H1 (cell line): ENCODE measurements at regions not wholly inside any gene's neighbourhood (a gene's known extent, or its start where the extent isn't known, plus 50 kb on each side); places are given as distances from the start of the nearest gene placed in this dataset.

Source experiments
- CTCF ChIA-PET: fragments of 300-600 bp; sonication (Branson Sonifier 250); formaldehyde crosslinking; loops from one replicate; lab custom pipeline; 2021; ENCODE audit not compliant: partially characterized antibody; lab: Charles Lee
- POLR2A ChIA-PET: fragments of 300-600 bp; sonication (Branson Sonifier 250); formaldehyde crosslinking; loops from one replicate; lab custom pipeline; 2021; ENCODE audit warnings: inconsistent platforms; ENCODE audit not compliant: partially characterized antibody; lab: Charles Lee
- DNase-seq, 2 experiments: peaks; one replicate each; pipeline versions ENCODE4 v3.0.0 to v3.0.0-alpha.2; 2010 to 2022; ENCODE audit warnings: low spot score in 2 of 2, low read depth in 1 of 2, mixed read lengths in 1 of 2
- FAIRE-seq: peaks from 2 replicates; lab custom pipeline; 2011; peaks lifted over from hg19 to GRCh38; lab: Jason Lieb, UNC
- H2AFZ ChIP-seq: 2 replicates; pipeline ENCODE4 v1.8.1; 2012; ENCODE audit warnings: low read length, inconsistent platforms
- H2AK5ac ChIP-seq: 2 replicates; pipeline ENCODE4 v1.6.1; 2013; ENCODE audit warnings: low read depth, low read length
- H2BK120ac ChIP-seq: replicated peaks from 2 replicates; pipeline ENCODE3; 2013; ENCODE audit warnings: low read depth, low read length, inconsistent platforms
- H2BK12ac ChIP-seq: 2 replicates; pipeline ENCODE4 v1.6.1; 2013; ENCODE audit warnings: low read depth, low read length
- H2BK15ac ChIP-seq: 2 replicates; pipeline ENCODE4 v1.6.1; 2013; ENCODE audit warnings: low read length
- H2BK20ac ChIP-seq: 2 replicates; pipeline ENCODE4 v1.6.1; 2013; ENCODE audit warnings: low read length
- H2BK5ac ChIP-seq: 2 replicates; pipeline ENCODE4 v1.6.1; 2013; ENCODE audit warnings: low read depth, low read length
- H3K14ac ChIP-seq: 2 replicates; pipeline ENCODE4 v1.6.1; 2013; ENCODE audit warnings: inconsistent platforms; ENCODE audit not compliant: insufficient read length
- H3K18ac ChIP-seq: 2 replicates; pipeline ENCODE4 v1.6.1; 2013; ENCODE audit warnings: low read length; ENCODE audit errors: extremely low read depth
- H3K23ac ChIP-seq: 2 replicates; pipeline ENCODE4 v1.6.1; 2013; ENCODE audit warnings: inconsistent platforms; ENCODE audit not compliant: insufficient read length
- H3K23me2 ChIP-seq: 2 replicates; pipeline ENCODE4 v1.6.1; 2013; ENCODE audit warnings: low read depth, low read length
- H3K27ac ChIP-seq: 2 replicates; pipeline ENCODE4 v1.6.1; 2011; ENCODE audit warnings: low read depth, low read length, inconsistent platforms
- H3K27me3 ChIP-seq, 4 experiments: replicated peaks in 1 of 4; 1 replicate in 1 of 4; 2 replicates in 3 of 4; pipeline versions ENCODE4 v1.6.1 to v1.8.1; 2011 to 2013; ENCODE audit warnings: low read length in 3 of 4, mild to moderate bottlenecking in 3 of 4, inconsistent platforms in 2 of 4, mixed read lengths in 2 of 4, moderate library complexity in 1 of 4; ENCODE audit not compliant: control insufficient read depth in 3 of 4, insufficient read depth in 3 of 4; ENCODE audit errors: extremely low read depth in 1 of 4
- H3K36me3 ChIP-seq, 4 experiments: 2 replicates each; pipeline versions ENCODE4 v1.6.1 to v1.8.1; 2011 to 2013; ENCODE audit warnings: mild to moderate bottlenecking in 4 of 4, low read length in 3 of 4, moderate library complexity in 2 of 4, control low read depth in 1 of 4, inconsistent platforms in 1 of 4; ENCODE audit not compliant: insufficient read depth in 4 of 4, control insufficient read depth in 2 of 4
- H3K4ac ChIP-seq: replicated peaks from 2 replicates; pipeline ENCODE3; 2013; ENCODE audit warnings: low read length, low read depth, mixed read lengths, inconsistent platforms; ENCODE audit not compliant: insufficient read length
- H3K4me1 ChIP-seq, 4 experiments: replicated peaks in 1 of 4; 1 replicate in 1 of 4; 2 replicates in 3 of 4; pipeline versions ENCODE4 v1.6.1 to v1.8.1; 2011 to 2013; ENCODE audit warnings: low read length in 3 of 4, inconsistent platforms in 2 of 4, mixed read lengths in 1 of 4; ENCODE audit not compliant: insufficient read depth in 4 of 4, control insufficient read depth in 3 of 4
- H3K4me2 ChIP-seq, 2 experiments: 2 replicates each; pipeline versions ENCODE4 v1.6.1 to v1.8.1; 2011 to 2013; ENCODE audit warnings: low read depth in 2 of 2, low read length in 2 of 2, control low read depth in 1 of 2, inconsistent platforms in 1 of 2, mild to moderate bottlenecking in 1 of 2; ENCODE audit not compliant: insufficient read depth in 1 of 2
- H3K4me3 ChIP-seq, 4 experiments: fragments of 200-600, 300-600 bp in 1 of 4; sonication (generic), shearing (Covaris generic), sonication (Bioruptor Twin) in 1 of 4; 2 replicates each; pipeline versions ENCODE4 v1.5.1 to v1.8.1; 2011 to 2016; ENCODE audit warnings: low read length in 4 of 4, low read depth in 3 of 4, control low read depth in 2 of 4, inconsistent platforms in 2 of 4, mild to moderate bottlenecking in 2 of 4, mixed read lengths in 1 of 4, moderate library complexity in 1 of 4; ENCODE audit not compliant: insufficient read depth in 2 of 4; ENCODE audit errors: extremely low read depth in 1 of 4
- H3K56ac ChIP-seq: replicated peaks from 2 replicates; pipeline ENCODE3; 2013; ENCODE audit warnings: low read depth, mild to moderate bottlenecking, mixed read lengths, low read length, inconsistent platforms; ENCODE audit not compliant: insufficient read length
- H3K79me1 ChIP-seq: 2 replicates; pipeline ENCODE4 v1.6.1; 2013; ENCODE audit warnings: low read depth, low read length, control low read depth
- H3K79me2 ChIP-seq, 2 experiments: 2 replicates each; pipeline versions ENCODE4 v1.6.1 to v1.8.1; 2012 to 2013; ENCODE audit warnings: low read length in 2 of 2, mild to moderate bottlenecking in 2 of 2, inconsistent platforms in 1 of 2; ENCODE audit not compliant: insufficient read depth in 2 of 2, control insufficient read depth in 1 of 2
- H3K9ac ChIP-seq, 4 experiments: replicated peaks in 1 of 4; 1 replicate in 1 of 4; 2 replicates in 3 of 4; pipeline versions ENCODE4 v1.6.1 to v1.8.1; 2011 to 2013; ENCODE audit warnings: low read depth in 3 of 4, low read length in 3 of 4, control low read depth in 2 of 4, mild to moderate bottlenecking in 2 of 4, moderate library complexity in 2 of 4, inconsistent platforms in 1 of 4; ENCODE audit errors: extremely low read depth in 1 of 4
- H3K9me3 ChIP-seq, 2 experiments: 2 replicates each; pipeline versions ENCODE4 v1.6.1 to v1.8.1; 2012 to 2013; ENCODE audit warnings: mild to moderate bottlenecking in 2 of 2, moderate library complexity in 2 of 2, control low read depth in 1 of 2, inconsistent platforms in 1 of 2, low read depth in 1 of 2, low read length in 1 of 2, mixed read lengths in 1 of 2; ENCODE audit not compliant: insufficient read depth in 2 of 2
- H4K20me1 ChIP-seq, 2 experiments: replicated peaks in 1 of 2; 2 replicates each; pipeline versions ENCODE3 to v1.8.1; 2011 to 2013; ENCODE audit warnings: inconsistent platforms in 2 of 2, low read length in 2 of 2, mild to moderate bottlenecking in 1 of 2; ENCODE audit not compliant: insufficient read depth in 2 of 2, control insufficient read depth in 1 of 2
- H4K5ac ChIP-seq: 2 replicates; pipeline ENCODE4 v1.6.1; 2013; ENCODE audit warnings: low read length, low read depth, mixed read lengths, inconsistent platforms; ENCODE audit not compliant: insufficient read length
- H4K8ac ChIP-seq: 2 replicates; pipeline ENCODE4 v1.8.0; 2013; ENCODE audit warnings: mild to moderate bottlenecking, moderate library complexity, low read length, inconsistent platforms; ENCODE audit not compliant: insufficient read depth; ENCODE audit errors: extremely low read depth
- H4K91ac ChIP-seq: replicated peaks from 2 replicates; pipeline ENCODE3; 2013; ENCODE audit warnings: low read length, mixed read lengths, inconsistent platforms; ENCODE audit not compliant: insufficient read length
- ASH2L ChIP-seq: fragments of 200-600, 300-600 bp; sonication (generic); IDR thresholded peaks from one replicate; pipeline ENCODE4 v1.7.1; 2017; ENCODE audit warnings: low read length
- BCL11A ChIP-seq, 2 experiments: IDR thresholded peaks; one replicate each; pipeline ENCODE4 v1.6.1; 2011; ENCODE audit warnings: low read depth in 2 of 2, low read length in 2 of 2, mild to moderate bottlenecking in 2 of 2
- CBX5 ChIP-seq: fragments of 300-800, 300-1000 bp; sonication (generic); IDR thresholded peaks from 2 replicates; pipeline ENCODE4 v1.7.1; 2016; ENCODE audit warnings: antibody characterized with exemption, low read length, low read depth
- CHD2 ChIP-seq: IDR thresholded peaks from 2 replicates; pipeline ENCODE4 v1.6.1; 2012; ENCODE audit warnings: low read length, improper control_type of control experiment
- KDM5A ChIP-seq: fragments of 200-600 bp; IDR thresholded peaks from 2 replicates; pipeline ENCODE4 v1.7.1; 2012; ENCODE audit warnings: mild to moderate bottlenecking, low read length, inconsistent platforms, mixed read lengths
- POU5F1 ChIP-seq: IDR thresholded peaks from 2 replicates; pipeline ENCODE4 v1.6.1; 2011; ENCODE audit warnings: low read depth, mild to moderate bottlenecking, low read length, moderate library complexity
- RBBP5 ChIP-seq: IDR thresholded peaks from 2 replicates; pipeline ENCODE4 v1.7.1; 2012; ENCODE audit warnings: low read depth, mild to moderate bottlenecking, inconsistent platforms, low read length, moderate library complexity, borderline replicate concordance
- SAP30 ChIP-seq: fragments of 300-600 bp; sonication (generic); IDR thresholded peaks from 2 replicates; pipeline ENCODE4 v1.7.1; 2012; ENCODE audit warnings: low read length, moderate library complexity, mild to moderate bottlenecking, inconsistent platforms; ENCODE audit not compliant: insufficient read depth, insufficient replicate concordance
- SP4 ChIP-seq: IDR thresholded peaks from 2 replicates; pipeline ENCODE4 v1.6.1; 2012; ENCODE audit warnings: low read length, inconsistent platforms
- TBP ChIP-seq: IDR thresholded peaks from 2 replicates; pipeline ENCODE4 v1.6.1; 2011; ENCODE audit warnings: low read depth, low read length, improper control_type of control experiment

DNA sequence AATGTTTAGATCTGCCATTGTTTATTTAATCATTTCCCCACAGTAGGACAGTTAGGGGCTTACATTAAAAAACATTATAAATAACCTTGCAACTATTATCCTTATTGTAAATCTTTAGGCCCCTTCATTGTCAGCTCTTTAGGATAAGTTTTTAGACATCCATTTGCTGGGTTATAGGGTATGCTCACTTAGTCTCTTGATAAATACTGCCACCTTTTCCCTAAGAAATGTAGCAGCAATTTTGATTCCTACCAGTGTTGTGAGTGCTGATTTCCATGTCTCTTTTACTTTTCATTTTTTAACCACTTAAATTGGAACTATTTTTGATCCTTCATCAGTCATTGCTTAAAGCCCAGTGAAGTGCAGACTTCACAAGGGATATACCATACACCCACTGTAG is 94.4 kb downstream of the AVPR1A start:
- Histone ChIP-seq H4K20me1 (no peaks in the 10 kb centered on the region), H3K18ac (no peak overlapping the region), H2AFZ (peak overlapping the region; percentile 47; the same call in 1 of the 2 replicates), H2BK120ac (no peak overlapping the region), H3K79me1 (no peaks in the 10 kb centered on the region), H4K5ac (no peak overlapping the region), H3K56ac (no peak overlapping the region), H3K4me2 (no peak overlapping the region), H3K23me2 (no peaks in the 10 kb centered on the region), H3K9ac (no peak overlapping the region), H3K36me3 (no peaks in the 10 kb centered on the region), H2BK12ac (no peak overlapping the region), H2BK15ac (no peak overlapping the region), H2BK5ac (no peak overlapping the region), H3K9me3 (no peaks in the 10 kb centered on the region), H3K79me2 (no peaks in the 10 kb centered on the region), H2AK5ac (no peak overlapping the region), H3K23ac (no peak overlapping the region), H4K8ac (no peak overlapping the region), H2BK20ac (no peak overlapping the region), H3K27me3 (no peaks in the 10 kb centered on the region), H3K4me1 (no peaks in the 10 kb centered on the region; a peak in 1 of 7 replicates), H3K4me3 (no peak overlapping the region), H3K27ac (no peak overlapping the region), H3K4ac (no peak overlapping the region), H4K91ac (no peak overlapping the region), H3K14ac (no peak overlapping the region)
- FAIRE-seq (no peak), DNase-seq (no peak)
- TF ChIP-seq SAP30 (no peak), TBP (no peak), RBBP5 (no peak), CBX5 (no peak), CHD2 (no peak), KDM5A (no peak), SP4 (no peak), ASH2L (no peak), BCL11A (IDR thresholded peaks at IDR 0.05; ENCODE audit: low read depth in 2 of 2, low read length in 2 of 2) (no peak), POU5F1 (no peak)
- ChIA-PET CTCF (interaction anchor here (1.4 to 4.8 kb wide), 2 partner anchors 12 to 258 kb away, joined by 3 to 18 read pairs; no protein-coding TSS in a partner anchor), POLR2A (no interaction called here)
